Mammary epithelial cell (primary cell): ENCODE measurements at regions not wholly inside any gene's neighbourhood (a gene's known extent, or its start where the extent isn't known, plus 50 kb on each side); places are given as distances from the start of the nearest gene placed in this dataset.

Source experiments
- CTCF ChIP-seq, 2 donors: IDR thresholded peaks in 1 of 2; conservative IDR thresholded peaks in 1 of 2; 2 replicates each; pipeline ENCODE4 v1.5.1; 2011 to 2012; ENCODE audit warnings: inconsistent platforms in 2 of 2, low read length in 2 of 2, mild to moderate bottlenecking in 2 of 2, control low read depth in 1 of 2, low read depth in 1 of 2; ENCODE audit not compliant: insufficient read depth in 1 of 2; ENCODE audit errors: extremely low read depth in 1 of 2
- EZH2 ChIP-seq: IDR thresholded peaks from 2 replicates; pipeline ENCODE4 v1.6.1; 2012; ENCODE audit warnings: low read length, inconsistent platforms, borderline replicate concordance

GRCh38 chr5:143576711-143577484, 173.4 kb upstream of the NR3C1 start:
- no peak for TF ChIP-seq EZH2
- TF ChIP-seq CTCF (conservative IDR thresholded peaks at IDR 0.05 in 1 of 2, IDR thresholded peaks at IDR 0.05 in 1 of 2; ENCODE audit: extremely low read depth in 1 of 2, insufficient read depth in 1 of 2, low read depth in 1 of 2, low read length in 2 of 2), result no peak
